ENCODE measurements at regions not wholly inside any gene's neighbourhood (a gene's known extent, or its start where the extent isn't known, plus 50 kb on each side); places are given as distances from the start of the nearest gene placed in this dataset.
A peak's percentile ranks its signal among the peaks of the same experiment; 100 is the strongest.

- H3K4me3 Mint-ChIP-seq: no peak overlapping the region
- H3K4me1 Mint-ChIP-seq: no peaks in the 10 kb centered on the region
- TF ChIP-seq, protein P1, sequence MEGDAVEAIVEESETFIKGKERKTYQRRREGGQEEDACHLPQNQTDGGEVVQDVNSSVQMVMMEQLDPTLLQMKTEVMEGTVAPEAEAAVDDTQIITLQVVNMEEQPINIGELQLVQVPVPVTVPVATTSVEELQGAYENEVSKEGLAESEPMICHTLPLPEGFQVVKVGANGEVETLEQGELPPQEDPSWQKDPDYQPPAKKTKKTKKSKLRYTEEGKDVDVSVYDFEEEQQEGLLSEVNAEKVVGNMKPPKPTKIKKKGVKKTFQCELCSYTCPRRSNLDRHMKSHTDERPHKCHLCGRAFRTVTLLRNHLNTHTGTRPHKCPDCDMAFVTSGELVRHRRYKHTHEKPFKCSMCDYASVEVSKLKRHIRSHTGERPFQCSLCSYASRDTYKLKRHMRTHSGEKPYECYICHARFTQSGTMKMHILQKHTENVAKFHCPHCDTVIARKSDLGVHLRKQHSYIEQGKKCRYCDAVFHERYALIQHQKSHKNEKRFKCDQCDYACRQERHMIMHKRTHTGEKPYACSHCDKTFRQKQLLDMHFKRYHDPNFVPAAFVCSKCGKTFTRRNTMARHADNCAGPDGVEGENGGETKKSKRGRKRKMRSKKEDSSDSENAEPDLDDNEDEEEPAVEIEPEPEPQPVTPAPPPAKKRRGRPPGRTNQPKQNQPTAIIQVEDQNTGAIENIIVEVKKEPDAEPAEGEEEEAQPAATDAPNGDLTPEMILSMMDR (IDR thresholded peaks at IDR 0.05; ENCODE audit: unreplicated experiment in 3 of 3): no peak
Measured at GRCh38 chr18:1244397-1245122, 339.9 kb downstream of the ADCYAP1 start.

DNA sequence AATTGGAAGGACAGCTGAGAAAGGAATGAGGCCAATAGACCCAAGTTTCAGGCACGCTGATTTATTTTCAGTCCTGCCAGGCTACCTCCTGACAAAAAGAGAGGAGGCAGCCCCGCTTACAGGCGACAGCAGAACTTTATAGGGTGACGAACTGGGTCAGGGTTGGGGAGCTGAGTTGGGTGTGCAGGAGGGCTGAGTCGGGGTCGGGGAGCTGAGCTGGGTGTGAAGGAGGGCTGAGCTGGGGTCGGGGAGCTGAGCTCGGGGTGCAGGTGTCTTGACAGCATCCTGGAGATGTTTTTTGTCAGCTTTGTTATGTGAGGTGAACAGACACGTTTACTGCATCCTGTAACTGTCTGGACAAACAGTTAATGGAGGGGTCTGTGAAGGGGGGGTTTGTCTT lies 342.2 kb downstream of the ADCYAP1 start:
- Mint-ChIP-seq H3K27me3 (ENCODE audit: low read depth) (no peaks in the 10 kb centered on the region), H3K9me3 (no peaks in the 10 kb centered on the region), H3K4me3 (no peak overlapping the region), H3K36me3 (ENCODE audit: low read depth) (peaks cover 4% of the 10 kb centered on the region), H3K27ac (peak overlapping the region in 2 of 3 experiments; percentile 1 to 62), H3K4me1 (no peaks in the 10 kb centered on the region)
- TF ChIP-seq, protein P1 (IDR thresholded peaks at IDR 0.05; ENCODE audit: unreplicated experiment in 3 of 3): no peak

More at GRCh38 chr18:1244397-1245122, 339.9 kb downstream of the ADCYAP1 start:
- H3K27ac Mint-ChIP-seq: no peak overlapping the region
- no peaks in the 10 kb centered on the region for H3K9me3 Mint-ChIP-seq
- H3K36me3 Mint-ChIP-seq (ENCODE audit: low read depth): peaks cover 4% of the 10 kb centered on the region
- no peaks in the 10 kb centered on the region for H3K27me3 Mint-ChIP-seq (ENCODE audit: low read depth)

DNA sequence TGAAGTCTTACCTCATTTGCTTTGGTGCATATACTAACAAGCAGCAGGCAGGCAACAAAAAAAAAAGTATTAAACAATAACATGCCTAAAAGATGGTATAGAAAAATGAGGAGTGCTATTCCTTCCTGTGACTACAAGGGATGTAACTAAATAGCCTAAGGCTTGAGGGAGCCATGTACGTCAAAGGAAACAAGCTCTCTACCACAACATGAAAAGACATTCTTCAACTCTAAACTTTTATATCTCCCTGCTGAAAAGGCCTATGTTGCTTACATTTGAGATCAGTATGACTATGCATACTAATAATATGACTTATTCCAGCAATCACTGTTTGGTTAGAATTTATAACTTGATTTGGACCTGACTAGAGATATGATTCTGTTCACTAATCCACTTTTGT lies 347.9 kb downstream of the ADCYAP1 start:
- Mint-ChIP-seq H3K4me3 (no peak overlapping the region), H3K4me1 (no peaks in the 10 kb centered on the region)

DNA sequence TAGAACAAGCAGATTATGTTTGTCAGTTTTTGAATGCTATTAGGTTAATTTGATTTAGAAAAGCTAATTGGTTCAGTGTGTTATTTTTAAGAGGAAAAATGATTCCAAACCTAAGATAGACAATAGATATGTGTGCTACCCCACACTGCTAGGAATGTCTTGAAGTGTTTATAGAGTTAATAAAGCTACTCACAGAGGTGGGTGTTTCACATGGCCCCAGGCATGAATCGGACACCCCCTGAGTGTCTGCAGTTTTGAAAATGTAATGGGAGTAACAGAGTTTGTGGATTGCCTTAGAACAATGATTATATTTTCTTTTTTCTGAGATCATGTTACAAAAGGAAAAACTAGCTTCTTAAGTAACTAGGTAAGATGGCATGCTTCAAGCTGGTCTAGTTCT lies 348.3 kb downstream of the ADCYAP1 start:
- Mint-ChIP-seq H3K27me3 (ENCODE audit: low read depth) (no peaks in the 10 kb centered on the region), H3K4me1 (no peaks in the 10 kb centered on the region), H3K4me3 (no peak overlapping the region), H3K27ac (peak overlapping the region in 1 of 3 experiments; percentile 34), H3K36me3 (ENCODE audit: low read depth) (no peaks in the 10 kb centered on the region), H3K9me3 (peaks cover 9% of the 10 kb centered on the region)
- TF ChIP-seq, protein P1 (IDR thresholded peaks at IDR 0.05; ENCODE audit: unreplicated experiment in 3 of 3): no peak

More for the DNA sequence above, 347.9 kb downstream of the ADCYAP1 start:
- TF ChIP-seq, protein P1 (IDR thresholded peaks at IDR 0.05; ENCODE audit: unreplicated experiment in 3 of 3): no peak
- Mint-ChIP-seq H3K36me3 (ENCODE audit: low read depth) (no peaks in the 10 kb centered on the region), H3K27me3 (ENCODE audit: low read depth) (no peaks in the 10 kb centered on the region), H3K27ac (peak overlapping the region in 1 of 3 experiments; percentile 34), H3K9me3 (peaks cover 9% of the 10 kb centered on the region)

DNA sequence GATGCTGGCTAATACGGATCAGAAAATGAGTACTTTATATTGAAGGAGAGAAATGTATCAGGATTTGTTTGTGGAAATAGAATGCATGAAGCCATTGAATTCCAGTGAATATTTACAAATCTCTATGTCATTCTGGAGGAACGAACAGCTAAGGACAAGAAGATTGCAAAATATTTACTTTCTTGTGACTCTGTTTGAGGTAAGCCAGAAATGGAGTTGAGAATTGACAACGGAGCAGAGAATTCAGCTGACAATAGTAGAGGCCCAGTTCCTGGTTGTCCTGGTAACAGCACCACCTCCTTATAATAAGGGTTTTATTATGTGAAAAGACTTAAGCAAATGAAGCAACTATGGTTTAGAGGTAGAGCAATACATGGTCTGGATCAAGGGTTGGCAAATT lies 349.2 kb downstream of the ADCYAP1 start:
- no peak overlapping the region for H3K4me3 Mint-ChIP-seq
- TF ChIP-seq, protein P1 (IDR thresholded peaks at IDR 0.05; ENCODE audit: unreplicated experiment in 3 of 3): no peak
- H3K4me1 Mint-ChIP-seq: no peaks in the 10 kb centered on the region
- H3K9me3 Mint-ChIP-seq: peaks cover 12% of the 10 kb centered on the region
- H3K27me3 Mint-ChIP-seq (ENCODE audit: low read depth): no peaks in the 10 kb centered on the region
- H3K27ac Mint-ChIP-seq: no peak overlapping the region
- no peaks in the 10 kb centered on the region for H3K36me3 Mint-ChIP-seq (ENCODE audit: low read depth)

DNA sequence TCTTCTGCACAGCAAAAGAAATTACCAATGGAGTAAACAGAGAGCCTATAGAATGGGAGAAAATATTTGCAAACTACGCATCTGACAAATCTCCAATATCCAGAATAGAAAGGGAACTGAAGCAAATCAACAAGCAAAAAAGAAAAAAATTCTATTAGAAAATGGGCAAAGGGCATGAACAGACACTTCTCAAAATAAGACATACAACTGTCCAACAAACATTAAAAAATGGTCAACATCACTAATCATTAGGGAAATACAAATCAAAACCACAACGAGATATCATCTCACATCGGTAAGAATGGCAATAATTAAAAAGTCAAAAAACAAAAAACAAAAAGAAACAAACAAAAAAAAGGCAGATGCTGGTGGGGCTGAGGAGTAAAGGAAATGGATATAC lies 356.4 kb downstream of the ADCYAP1 start:
- no peaks in the 10 kb centered on the region for H3K4me1 Mint-ChIP-seq
- no peaks in the 10 kb centered on the region for H3K27me3 Mint-ChIP-seq (ENCODE audit: low read depth)

More for the DNA sequence above, 356.4 kb downstream of the ADCYAP1 start:
- Mint-ChIP-seq H3K27ac (no peak overlapping the region), H3K36me3 (ENCODE audit: low read depth) (no peaks in the 10 kb centered on the region), H3K9me3 (peaks cover 45% of the 10 kb centered on the region), H3K4me3 (no peak overlapping the region)
- TF ChIP-seq, protein P1 (IDR thresholded peaks at IDR 0.05; ENCODE audit: unreplicated experiment in 3 of 3): no peak

All from nephron (organoid).